HG03378 (cell line): ENCODE measurements at regions not wholly inside any gene's neighbourhood (a gene's known extent, or its start where the extent isn't known, plus 50 kb on each side); places are given as distances from the start of the nearest gene placed in this dataset.
"Not testable (repeated sequence)": the region's sequence is repeated elsewhere in the genome, so short reads cannot be mapped to it uniquely, and the experiment has no call there.

ENCODE experiments used
- ATAC-seq: cut with Tn5 transposase; IDR thresholded peaks from one replicate; pipeline ENCODE4 v1.9.1; 2021; ENCODE audit warnings: mild to moderate bottlenecking, moderate library complexity; ENCODE audit not compliant: unreplicated experiment

GRCh38 chr5:7074176-7074575 lies 321.8 kb upstream of the ADCY2 start:
- ATAC-seq = no peak

GRCh38 chr5:7075470-7075869 lies 320.5 kb upstream of the ADCY2 start:
- no peak for ATAC-seq

- no peak for ATAC-seq
Observed at GRCh38 chr5:7078101-7078500, 317.8 kb upstream of the ADCY2 start.

GRCh38 chr5:7078901-7079300 lies 317.0 kb upstream of the ADCY2 start:
- ATAC-seq = no peak

- ATAC-seq = no peak
Observed at GRCh38 chr5:7080501-7080900, 315.4 kb upstream of the ADCY2 start.

- no peak for ATAC-seq
Observed at GRCh38 chr5:7087719-7088297, 308.1 kb upstream of the ADCY2 start.

GRCh38 chr5:7088849-7089248 lies 307.1 kb upstream of the ADCY2 start:
- ATAC-seq = no peak

- ATAC-seq = no peak
Observed at GRCh38 chr5:7094626-7095025, 301.3 kb upstream of the ADCY2 start.

- no peak for ATAC-seq
Observed at GRCh38 chr5:7096294-7096693, 299.6 kb upstream of the ADCY2 start.

GRCh38 chr5:7105358-7105757 lies 290.6 kb upstream of the ADCY2 start:
- ATAC-seq = no peak

GRCh38 chr5:7117961-7118360 lies 278.0 kb upstream of the ADCY2 start:
- ATAC-seq = no peak

GRCh38 chr5:7131680-7132079 lies 264.3 kb upstream of the ADCY2 start:
- no peak for ATAC-seq

- no peak for ATAC-seq
Observed at GRCh38 chr5:7146886-7147285, 249.1 kb upstream of the ADCY2 start.

- no peak for ATAC-seq
Observed at GRCh38 chr5:7157083-7157482, 238.9 kb upstream of the ADCY2 start.

GRCh38 chr5:7169240-7169878 lies 226.6 kb upstream of the ADCY2 start:
- no peak for ATAC-seq

- ATAC-seq = not testable (repeated sequence)
Observed at GRCh38 chr5:7170785-7171184, 225.2 kb upstream of the ADCY2 start.

- ATAC-seq = no peak
Observed at GRCh38 chr5:7179364-7179763, 216.6 kb upstream of the ADCY2 start.

GRCh38 chr5:7181841-7182240 lies 214.1 kb upstream of the ADCY2 start:
- ATAC-seq = no peak

GRCh38 chr5:7185742-7186141 lies 210.2 kb upstream of the ADCY2 start:
- ATAC-seq = no peak

GRCh38 chr5:7186818-7187217 lies 209.1 kb upstream of the ADCY2 start:
- no peak for ATAC-seq

- ATAC-seq = no peak
Observed at GRCh38 chr5:7190712-7191250, 205.2 kb upstream of the ADCY2 start.

- no peak for ATAC-seq
Observed at GRCh38 chr5:7192016-7192415, 203.9 kb upstream of the ADCY2 start.

- no peak for ATAC-seq
Observed at GRCh38 chr5:7202846-7203245, 193.1 kb upstream of the ADCY2 start.
